GM20000 (cell line): ENCODE measurements at regions not wholly inside any gene's neighbourhood (a gene's known extent, or its start where the extent isn't known, plus 50 kb on each side); places are given as distances from the start of the nearest gene placed in this dataset.
"Not testable (repeated sequence)": the region's sequence is repeated elsewhere in the genome, so short reads cannot be mapped to it uniquely, and the experiment has no call there.

Experiments used
- DNase-seq: peaks from one replicate; pipeline ENCODE4 v3.0.0; 2012; ENCODE audit warnings: low spot score
- TF ChIP-seq, protein P1 (sequence below): IDR thresholded peaks from 2 replicates; pipeline ENCODE4 v1.5.1; 2012; ENCODE audit warnings: mild to moderate bottlenecking, control low read depth; ENCODE audit errors: extremely low read depth, missing control alignments

DNA sequence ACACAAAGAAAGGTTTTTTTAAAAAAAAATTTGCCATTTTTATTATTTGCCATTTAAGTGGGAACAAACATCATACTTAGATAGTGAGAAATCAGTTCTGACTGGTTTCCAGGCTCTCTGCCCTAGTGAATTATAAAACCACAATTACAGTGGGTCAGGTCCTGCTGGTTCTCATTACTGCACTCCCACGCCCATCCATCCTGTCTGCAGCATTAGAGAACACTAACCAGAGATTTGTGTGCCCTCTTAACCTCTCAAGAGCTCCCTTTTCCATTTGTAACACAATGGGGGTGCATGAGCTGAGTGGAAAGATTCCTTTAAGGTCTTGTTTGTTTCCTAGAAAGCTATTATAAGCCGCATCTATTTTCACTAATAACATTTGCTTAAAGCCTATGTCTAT, 489.3 kb downstream of the AMY1C start:
- TF ChIP-seq, protein P1, sequence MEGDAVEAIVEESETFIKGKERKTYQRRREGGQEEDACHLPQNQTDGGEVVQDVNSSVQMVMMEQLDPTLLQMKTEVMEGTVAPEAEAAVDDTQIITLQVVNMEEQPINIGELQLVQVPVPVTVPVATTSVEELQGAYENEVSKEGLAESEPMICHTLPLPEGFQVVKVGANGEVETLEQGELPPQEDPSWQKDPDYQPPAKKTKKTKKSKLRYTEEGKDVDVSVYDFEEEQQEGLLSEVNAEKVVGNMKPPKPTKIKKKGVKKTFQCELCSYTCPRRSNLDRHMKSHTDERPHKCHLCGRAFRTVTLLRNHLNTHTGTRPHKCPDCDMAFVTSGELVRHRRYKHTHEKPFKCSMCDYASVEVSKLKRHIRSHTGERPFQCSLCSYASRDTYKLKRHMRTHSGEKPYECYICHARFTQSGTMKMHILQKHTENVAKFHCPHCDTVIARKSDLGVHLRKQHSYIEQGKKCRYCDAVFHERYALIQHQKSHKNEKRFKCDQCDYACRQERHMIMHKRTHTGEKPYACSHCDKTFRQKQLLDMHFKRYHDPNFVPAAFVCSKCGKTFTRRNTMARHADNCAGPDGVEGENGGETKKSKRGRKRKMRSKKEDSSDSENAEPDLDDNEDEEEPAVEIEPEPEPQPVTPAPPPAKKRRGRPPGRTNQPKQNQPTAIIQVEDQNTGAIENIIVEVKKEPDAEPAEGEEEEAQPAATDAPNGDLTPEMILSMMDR, result no peak
- DNase-seq, result no peak

DNA sequence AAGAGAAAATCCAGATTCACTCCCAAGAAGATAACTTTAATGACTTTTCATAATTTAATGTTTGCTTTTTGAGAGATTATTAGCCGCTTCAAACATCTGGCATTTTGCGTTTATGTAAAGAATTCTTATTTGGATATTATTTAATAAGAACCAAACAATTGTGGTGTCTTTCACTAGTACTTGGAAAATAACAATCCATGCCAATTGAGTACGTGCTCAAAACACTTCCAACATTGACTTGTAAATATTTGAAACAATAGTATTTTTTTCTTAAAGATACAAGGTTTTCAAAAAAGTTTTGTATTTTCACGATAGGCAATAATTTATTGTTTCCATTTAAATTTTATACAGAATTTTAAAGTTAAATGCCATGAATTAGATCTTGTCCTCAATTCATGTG, 498.7 kb downstream of the AMY1C start:
- TF ChIP-seq, protein P1, result no peak
- no peak for DNase-seq

DNA sequence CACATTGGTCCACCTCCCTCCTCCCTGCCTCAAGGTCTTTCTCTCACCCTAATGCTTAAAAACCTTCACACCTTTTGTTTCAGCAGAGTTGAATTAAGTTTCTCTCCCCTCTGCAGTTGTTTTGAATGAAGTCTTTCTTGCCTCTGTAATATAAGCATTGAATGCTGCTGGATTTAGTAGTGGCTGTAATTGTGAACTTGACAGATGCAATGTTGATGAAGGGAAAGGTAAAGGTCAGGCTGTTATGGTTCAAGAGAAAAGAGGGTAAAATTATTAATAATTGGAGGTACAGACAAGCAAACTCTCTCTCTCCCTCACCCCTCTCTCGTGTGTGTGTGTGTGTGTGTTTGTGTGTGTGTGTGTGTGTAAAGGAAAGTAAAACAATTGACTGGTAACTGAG, 509.8 kb downstream of the AMY1C start:
- TF ChIP-seq, protein P1, result no peak

DNA sequence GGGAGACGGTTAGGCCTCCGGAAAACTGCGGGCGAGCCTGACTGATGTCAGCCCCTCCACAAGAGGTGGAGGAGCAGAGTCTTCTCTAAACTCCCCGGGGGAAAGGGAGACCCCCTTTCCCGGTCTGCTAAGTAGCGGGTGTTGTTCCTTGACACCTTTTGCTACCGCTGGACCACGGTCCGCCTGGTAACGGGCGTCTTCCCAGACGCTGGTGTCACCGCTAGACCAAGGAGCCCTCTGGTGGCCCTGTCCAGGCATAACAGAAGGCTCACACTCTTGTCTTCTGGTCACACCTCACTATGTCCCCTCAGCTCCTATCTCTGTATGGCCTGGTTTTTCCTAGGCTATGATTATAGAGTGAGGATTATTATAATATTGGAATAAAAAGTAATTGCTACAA, 513.4 kb downstream of the AMY1C start:
- not testable (repeated sequence) for DNase-seq

More for the DNA sequence above, 509.8 kb downstream of the AMY1C start:
- DNase-seq, result no peak

DNA sequence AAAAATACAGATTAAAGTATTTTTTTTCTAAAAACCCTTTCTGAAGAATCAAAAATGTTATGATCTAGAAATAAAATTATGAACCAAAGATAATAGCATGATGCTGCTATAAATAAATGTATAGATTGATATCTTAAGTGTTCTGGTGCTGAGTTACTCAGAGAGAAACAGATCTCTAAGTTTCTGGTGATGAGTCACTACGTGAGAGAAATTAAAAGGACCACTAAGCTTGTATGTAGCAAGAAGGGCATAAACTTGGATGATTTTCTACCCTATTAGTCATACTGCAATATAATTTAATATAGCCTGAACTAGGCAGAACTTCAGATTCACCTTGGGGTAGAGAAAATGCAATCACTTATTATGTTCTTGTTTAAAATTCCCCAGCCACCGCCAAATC, 514.8 kb downstream of the AMY1C start:
- DNase-seq, result no peak
- TF ChIP-seq, protein P1, result no peak

DNA sequence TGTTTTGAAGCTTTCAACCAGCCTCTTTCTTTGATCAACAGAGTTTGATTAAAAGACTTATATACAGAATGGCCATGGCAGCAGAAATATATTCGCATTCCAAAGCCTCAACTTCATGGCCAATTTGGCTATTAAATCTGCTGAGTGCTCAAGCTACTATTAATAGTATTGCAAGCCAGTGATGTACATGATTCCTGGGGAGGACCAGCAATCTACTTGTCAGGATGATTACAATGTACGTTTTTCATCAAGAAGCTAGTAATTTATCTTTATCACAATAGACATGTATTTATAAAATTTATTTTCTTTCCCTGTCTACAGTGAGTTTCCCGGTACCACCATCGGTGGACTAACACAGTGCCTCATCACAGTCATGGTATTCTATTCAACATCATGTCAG, 515.5 kb downstream of the AMY1C start:
- no peak for DNase-seq
- TF ChIP-seq, protein P1, result no peak

DNA sequence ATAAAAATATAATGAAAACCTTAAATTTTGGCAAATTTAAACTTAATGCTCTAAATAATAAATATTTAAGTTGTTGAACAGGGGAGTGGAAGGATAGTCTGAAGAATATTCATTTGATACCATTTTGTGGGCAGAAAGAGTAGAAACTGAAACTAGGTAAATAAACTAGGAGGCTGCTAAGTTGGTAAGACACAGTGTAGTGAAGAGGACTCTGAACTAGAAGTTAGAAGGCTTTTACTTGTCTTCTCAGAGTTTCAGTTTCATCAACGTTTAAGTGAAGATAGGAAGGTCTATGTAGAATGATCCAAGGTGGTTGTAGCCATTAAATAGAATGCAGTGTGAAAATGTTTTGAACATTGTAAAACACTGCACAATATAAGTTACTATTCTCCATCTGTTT, 516.9 kb downstream of the AMY1C start:
- TF ChIP-seq, protein P1, result no peak
- DNase-seq, result no peak

DNA sequence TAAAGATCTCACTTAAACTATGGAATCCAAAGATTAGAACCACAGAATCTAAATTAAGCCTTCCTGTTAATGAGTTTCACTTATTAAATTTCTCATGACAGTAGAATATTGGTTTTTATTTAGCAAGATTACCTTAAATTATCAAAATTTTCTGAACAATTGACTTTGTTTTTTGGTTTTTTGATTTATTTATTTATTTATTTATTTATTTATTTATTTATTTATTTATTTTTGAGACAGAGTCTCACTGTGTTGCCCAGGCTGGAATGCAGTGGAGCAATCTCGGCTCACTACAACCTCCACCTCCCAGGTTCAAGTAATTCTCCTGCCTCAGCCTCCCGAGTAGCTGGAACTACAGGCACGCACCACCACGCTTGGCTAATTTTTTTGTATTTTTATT, 538.6 kb downstream of the AMY1C start:
- DNase-seq, result not testable (repeated sequence)

DNA sequence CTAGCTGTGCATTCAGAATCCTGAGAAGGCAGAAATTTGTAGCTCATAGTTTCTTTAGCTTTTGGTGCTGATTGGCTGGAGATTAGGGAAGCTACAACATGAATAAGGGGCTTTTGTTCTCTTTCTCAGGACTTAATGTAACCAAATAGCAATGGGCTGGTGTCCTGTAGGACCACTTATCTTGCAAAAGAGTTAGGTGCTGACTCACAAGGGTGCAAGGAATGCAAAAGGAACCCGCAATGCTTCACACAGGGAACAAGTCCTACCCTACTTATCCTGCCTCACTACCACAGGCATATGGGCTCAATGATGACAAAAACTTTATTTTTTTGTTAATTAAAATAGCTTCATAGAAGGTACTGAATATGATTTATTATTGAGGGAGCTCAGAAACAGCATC, 541.5 kb downstream of the AMY1C start:
- TF ChIP-seq, protein P1, result no peak

More for the DNA sequence above, 541.5 kb downstream of the AMY1C start:
- no peak for DNase-seq
